Parathyroid adenoma (tissue), 2 donors: ENCODE measurements at regions not wholly inside any gene's neighbourhood (a gene's known extent, or its start where the extent isn't known, plus 50 kb on each side); places are given as distances from the start of the nearest gene placed in this dataset.

Source experiments
- H2AFZ ChIP-seq: fragments of 300-600 bp; sonication (generic); one replicate; pipeline ENCODE4 v1.7.0; 2017; ENCODE audit warnings: antibody characterized with exemption, mild to moderate bottlenecking
- H3K27ac ChIP-seq: fragments of 300-600 bp; sonication (generic); one replicate; pipeline ENCODE4 v1.7.0; 2017
- H3K27me3 ChIP-seq: fragments of 300-600 bp; sonication (generic); one replicate; pipeline ENCODE4 v1.7.0; 2017; ENCODE audit warnings: low read length; ENCODE audit not compliant: control insufficient read depth, insufficient read depth
- H3K36me3 ChIP-seq: fragments of 300-600 bp; sonication (generic); one replicate; pipeline ENCODE4 v1.7.0; 2017; ENCODE audit warnings: low read length; ENCODE audit not compliant: control insufficient read depth, insufficient read depth
- H3K4me1 ChIP-seq: fragments of 300-600 bp; sonication (generic); one replicate; pipeline ENCODE4 v1.7.0; 2017; ENCODE audit warnings: control low read depth
- H3K4me2 ChIP-seq: fragments of 300-600 bp; sonication (generic); one replicate; pipeline ENCODE4 v1.7.0; 2017; ENCODE audit warnings: low read length
- H3K4me3 ChIP-seq: fragments of 300-600 bp; sonication (generic); one replicate; pipeline ENCODE4 v1.7.0; 2017; ENCODE audit warnings: low read depth, low read length
- H3K79me2 ChIP-seq: fragments of 300-600 bp; sonication (generic); one replicate; pipeline ENCODE4 v1.7.0; 2017; ENCODE audit warnings: control low read depth
- H3K9ac ChIP-seq: fragments of 300-600 bp; sonication (generic); one replicate; pipeline ENCODE4 v1.7.0; 2017; ENCODE audit warnings: mild to moderate bottlenecking
- H3K9me3 ChIP-seq: fragments of 300-600 bp; sonication (generic); one replicate; pipeline ENCODE4 v1.7.0; 2017; ENCODE audit warnings: low read length; ENCODE audit not compliant: control insufficient read depth
- CTCF ChIP-seq: fragments of 300-600 bp; sonication (generic); IDR thresholded peaks from one replicate; pipeline ENCODE4 v1.7.0; 2017; ENCODE audit warnings: antibody characterized with exemption, mild to moderate bottlenecking
- donor health status: primary hyperparathyroidism.

GRCh38 chr12:18008642-18009041 lies 81.4 kb downstream of the RERGL start:
- no peak overlapping the region for H2AFZ ChIP-seq
- TF ChIP-seq CTCF, result no peak
- H3K79me2 ChIP-seq, result no peaks in the 10 kb centered on the region
- no peaks in the 10 kb centered on the region for H3K27me3 ChIP-seq
- no peak overlapping the region for H3K4me2 ChIP-seq
- no peak overlapping the region for H3K9ac ChIP-seq
- H3K4me3 ChIP-seq, result no peak overlapping the region
- no peaks in the 10 kb centered on the region for H3K36me3 ChIP-seq
- H3K9me3 ChIP-seq, result no peaks in the 10 kb centered on the region
- H3K27ac ChIP-seq, result no peak overlapping the region
- H3K4me1 ChIP-seq, result no peaks in the 10 kb centered on the region

- no peak overlapping the region for H3K4me3 ChIP-seq
- H3K9me3 ChIP-seq, result peaks cover 3% of the 10 kb centered on the region
- no peak overlapping the region for H2AFZ ChIP-seq
- H3K4me2 ChIP-seq, result no peak overlapping the region
- H3K36me3 ChIP-seq, result no peaks in the 10 kb centered on the region
- no peak overlapping the region for H3K9ac ChIP-seq
- no peak overlapping the region for H3K27ac ChIP-seq
- no peaks in the 10 kb centered on the region for H3K4me1 ChIP-seq
- no peaks in the 10 kb centered on the region for H3K79me2 ChIP-seq
- no peak for TF ChIP-seq CTCF
- H3K27me3 ChIP-seq, result no peaks in the 10 kb centered on the region
Observed at GRCh38 chr12:17999174-17999801, 90.7 kb downstream of the RERGL start.

GRCh38 chr12:17992002-17992656 lies 97.9 kb downstream of the RERGL start:
- H3K4me1 ChIP-seq, result no peaks in the 10 kb centered on the region
- no peaks in the 10 kb centered on the region for H3K27me3 ChIP-seq
- H3K9me3 ChIP-seq, result no peaks in the 10 kb centered on the region
- TF ChIP-seq CTCF, result peak; percentile 25
- H3K4me3 ChIP-seq, result no peak overlapping the region
- H3K4me2 ChIP-seq, result no peak overlapping the region
- no peak overlapping the region for H3K27ac ChIP-seq
- H3K9ac ChIP-seq, result no peak overlapping the region
- no peaks in the 10 kb centered on the region for H3K79me2 ChIP-seq
- H3K36me3 ChIP-seq, result no peaks in the 10 kb centered on the region
- no peak overlapping the region for H2AFZ ChIP-seq

- Histone ChIP-seq H3K27ac (no peak overlapping the region), H3K4me2 (no peak overlapping the region), H3K4me3 (no peak overlapping the region), H3K9ac (no peak overlapping the region), H3K79me2 (no peaks in the 10 kb centered on the region), H2AFZ (no peak overlapping the region), H3K4me1 (no peaks in the 10 kb centered on the region), H3K36me3 (no peaks in the 10 kb centered on the region), H3K27me3 (no peaks in the 10 kb centered on the region), H3K9me3 (no peaks in the 10 kb centered on the region)
- TF ChIP-seq CTCF, result no peak
Observed at GRCh38 chr12:17982556-17982955, 107.4 kb downstream of the RERGL start.

GRCh38 chr12:17976202-17976601 lies 113.8 kb downstream of the RERGL start:
- no peak for TF ChIP-seq CTCF
- Histone ChIP-seq H3K4me2 (no peak overlapping the region), H3K9ac (no peak overlapping the region)

More at GRCh38 chr12:17976202-17976601, 113.8 kb downstream of the RERGL start:
- Histone ChIP-seq H3K79me2 (no peaks in the 10 kb centered on the region), H3K27me3 (no peaks in the 10 kb centered on the region), H3K4me1 (no peaks in the 10 kb centered on the region), H3K9me3 (no peaks in the 10 kb centered on the region), H3K36me3 (no peaks in the 10 kb centered on the region), H2AFZ (no peak overlapping the region), H3K4me3 (no peak overlapping the region), H3K27ac (no peak overlapping the region)
